ENCODE measurements at regions not wholly inside any gene's neighbourhood (a gene's known extent, or its start where the extent isn't known, plus 50 kb on each side); places are given as distances from the start of the nearest gene placed in this dataset.

DNA sequence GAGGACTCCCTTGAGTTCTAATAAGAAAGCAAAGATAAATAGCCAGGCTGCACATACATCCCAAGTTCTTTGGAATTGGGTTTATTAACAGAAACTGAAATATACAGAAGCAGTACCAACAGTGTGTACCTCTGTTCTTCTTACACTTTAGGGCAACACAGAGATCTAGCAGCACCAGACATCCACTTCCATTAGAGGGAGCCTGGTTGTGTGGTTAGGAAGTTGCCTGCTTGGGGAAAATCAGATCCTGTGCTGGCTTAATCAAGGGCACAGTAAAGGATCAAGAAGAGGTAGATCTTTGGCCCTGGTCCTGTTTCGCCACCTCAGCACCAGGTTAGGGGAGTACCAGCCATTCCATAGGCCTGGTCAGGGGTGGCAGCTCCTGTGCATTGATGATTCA lies 231.1 kb upstream of the ARHGAP24 start:
- 67 to 92% (median 87%) methylated on average over 1 of the region's 1 CpG for WGBS, 4 donors
- intact Hi-C loops (cut with DNase I): no loop called here

DNA sequence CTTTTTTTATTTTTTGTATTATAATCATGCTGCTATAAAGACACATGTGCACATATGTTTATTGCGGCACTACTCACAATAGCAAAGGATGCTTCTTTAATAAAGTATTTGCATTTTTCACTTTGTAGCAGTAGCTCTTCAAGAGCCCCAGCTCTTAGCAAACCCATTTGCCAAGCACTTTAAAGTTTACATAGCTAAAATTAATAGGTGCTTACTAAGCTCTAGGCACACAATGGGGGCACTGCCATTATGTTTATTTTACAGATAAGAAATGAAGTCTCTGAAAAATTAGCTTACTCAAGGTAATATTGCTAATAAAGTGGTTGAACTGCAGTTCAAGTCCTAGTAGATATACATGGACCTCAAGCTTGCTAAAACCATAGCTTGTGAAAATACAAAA lies 230.3 kb upstream of the ARHGAP24 start:
- Histone ChIP-seq H3K27me3 (no peaks in the 10 kb centered on the region), H3K9me3 (peaks cover 0 to 12% (median 0%) of the 10 kb centered on the region in 12 donors), H3K36me3 (no peaks in the 10 kb centered on the region), H3K4me3 (no peak overlapping the region), H3K27ac (no peak overlapping the region), H3K4me1 (no peaks in the 10 kb centered on the region)
- DNase-seq (no peak), ATAC-seq (no peak)
- 94 to 100% (median 97%) methylated on average over 1 of the region's 1 CpG for WGBS, 4 donors
- intact Hi-C loops (cut with DNase I): no loop called here
- TF ChIP-seq POLR2A (IDR thresholded peaks at IDR 0.05): no peak
- TF ChIP-seq, protein P1, sequence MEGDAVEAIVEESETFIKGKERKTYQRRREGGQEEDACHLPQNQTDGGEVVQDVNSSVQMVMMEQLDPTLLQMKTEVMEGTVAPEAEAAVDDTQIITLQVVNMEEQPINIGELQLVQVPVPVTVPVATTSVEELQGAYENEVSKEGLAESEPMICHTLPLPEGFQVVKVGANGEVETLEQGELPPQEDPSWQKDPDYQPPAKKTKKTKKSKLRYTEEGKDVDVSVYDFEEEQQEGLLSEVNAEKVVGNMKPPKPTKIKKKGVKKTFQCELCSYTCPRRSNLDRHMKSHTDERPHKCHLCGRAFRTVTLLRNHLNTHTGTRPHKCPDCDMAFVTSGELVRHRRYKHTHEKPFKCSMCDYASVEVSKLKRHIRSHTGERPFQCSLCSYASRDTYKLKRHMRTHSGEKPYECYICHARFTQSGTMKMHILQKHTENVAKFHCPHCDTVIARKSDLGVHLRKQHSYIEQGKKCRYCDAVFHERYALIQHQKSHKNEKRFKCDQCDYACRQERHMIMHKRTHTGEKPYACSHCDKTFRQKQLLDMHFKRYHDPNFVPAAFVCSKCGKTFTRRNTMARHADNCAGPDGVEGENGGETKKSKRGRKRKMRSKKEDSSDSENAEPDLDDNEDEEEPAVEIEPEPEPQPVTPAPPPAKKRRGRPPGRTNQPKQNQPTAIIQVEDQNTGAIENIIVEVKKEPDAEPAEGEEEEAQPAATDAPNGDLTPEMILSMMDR (IDR thresholded peaks at IDR 0.05): no peak

More for the DNA sequence above, 231.1 kb upstream of the ARHGAP24 start:
- Histone ChIP-seq H3K36me3 (no peaks in the 10 kb centered on the region), H3K4me1 (no peaks in the 10 kb centered on the region), H3K9me3 (peaks cover 0 to 12% (median 0%) of the 10 kb centered on the region in 12 donors), H3K27me3 (no peaks in the 10 kb centered on the region), H3K27ac (no peak overlapping the region), H3K4me3 (no peak overlapping the region)
- DNase-seq (no peak), ATAC-seq (no peak)
- TF ChIP-seq, protein P1 (IDR thresholded peaks at IDR 0.05): peak in 5 of 12 donors; percentile 8 to 34 (median 11)
- no peak for TF ChIP-seq POLR2A (IDR thresholded peaks at IDR 0.05)

DNA sequence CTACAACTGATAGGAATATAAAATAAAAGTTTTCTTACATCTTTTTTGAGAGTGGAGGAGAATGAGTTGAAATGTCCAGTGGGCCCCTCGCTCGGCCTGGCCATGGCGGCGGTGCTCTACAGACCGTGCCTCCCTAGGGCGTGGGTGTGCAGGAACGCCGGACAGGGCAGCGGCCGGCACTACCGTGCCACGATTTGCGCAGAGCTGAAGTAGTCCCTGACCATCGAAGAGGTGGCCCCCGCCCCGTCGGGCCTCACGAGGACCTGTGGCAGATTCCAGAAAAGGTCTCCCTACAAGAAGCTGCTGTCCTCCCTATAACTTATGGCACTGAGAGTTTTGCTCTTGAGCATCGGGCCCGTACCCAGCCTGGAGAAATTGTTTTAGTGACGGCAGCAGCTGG lies 228.9 kb upstream of the ARHGAP24 start:
- intact Hi-C loops (cut with DNase I): no loop called here
- Histone ChIP-seq H3K36me3 (no peaks in the 10 kb centered on the region), H3K4me1 (no peaks in the 10 kb centered on the region), H3K4me3 (no peak overlapping the region), H3K9me3 (peaks cover 0 to 7% (median 0%) of the 10 kb centered on the region in 12 donors), H3K27ac (no peak overlapping the region), H3K27me3 (no peaks in the 10 kb centered on the region)
- ATAC-seq (no peak), DNase-seq (no peak)
- WGBS, 4 donors: 94 to 96% (median 95%) methylated on average over 16 to 21 of the region's 21 CpGs
- TF ChIP-seq, protein P1 (IDR thresholded peaks at IDR 0.05): no peak
- no peak for TF ChIP-seq POLR2A (IDR thresholded peaks at IDR 0.05)

DNA sequence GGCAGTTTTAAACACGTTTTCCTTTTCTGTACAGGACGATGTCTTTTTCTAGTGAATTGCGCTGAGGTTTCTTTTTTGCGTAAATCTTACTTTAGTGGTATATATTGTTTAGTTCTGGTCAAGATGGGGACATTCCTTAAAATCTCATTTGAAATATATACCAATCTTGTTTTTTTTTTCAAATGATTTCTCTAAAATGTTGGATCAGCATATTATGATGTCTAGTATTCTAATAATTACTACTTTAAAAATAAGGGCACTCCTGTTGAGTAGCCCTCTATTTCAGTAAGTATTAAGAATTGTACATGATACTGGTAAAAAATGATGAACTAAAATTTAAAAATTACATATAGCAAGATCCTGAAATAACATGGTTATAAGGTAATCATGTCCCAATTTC lies 224.1 kb upstream of the ARHGAP24 start:
- ATAC-seq (no peak), DNase-seq (no peak)
- no peak overlapping the region for H3K4me3 ChIP-seq
- H3K27ac ChIP-seq: no peak overlapping the region
- intact Hi-C loops (cut with DNase I): no loop called here
- TF ChIP-seq, protein P1 (IDR thresholded peaks at IDR 0.05): no peak
- TF ChIP-seq POLR2A (IDR thresholded peaks at IDR 0.05): no peak
- no peaks in the 10 kb centered on the region for H3K4me1 ChIP-seq
- H3K9me3 ChIP-seq: peaks cover 0 to 22% (median 10%) of the 10 kb centered on the region in 12 donors
- no peaks in the 10 kb centered on the region for H3K36me3 ChIP-seq
- 68 to 81% (median 76%) methylated on average over 4 of the region's 4 CpGs for WGBS, 4 donors
- H3K27me3 ChIP-seq: no peaks in the 10 kb centered on the region
